PFSK-1 (cell line): ENCODE measurements at regions not wholly inside any gene's neighbourhood (a gene's known extent, or its start where the extent isn't known, plus 50 kb on each side); places are given as distances from the start of the nearest gene placed in this dataset.

ENCODE experiments used
- FOXP2 ChIP-seq: optimal IDR thresholded peaks from 2 replicates; pipeline ENCODE3; 2011; ENCODE audit warnings: borderline replicate concordance, control low read depth, inconsistent platforms; ENCODE audit not compliant: insufficient read depth; ENCODE audit errors: extremely low read length, extremely low read depth
- POLR2AphosphoS5 ChIP-seq: IDR thresholded peaks from 2 replicates; pipeline ENCODE4 v1.6.1; 2012; ENCODE audit warnings: low read depth, mild to moderate bottlenecking, control low read depth, low read length, moderate library complexity
- REST ChIP-seq, 2 experiments: IDR thresholded peaks; 2 replicates each; pipeline versions ENCODE4 v1.6.1 to v1.8.0; 2011 to 2012; ENCODE audit warnings: low read depth in 2 of 2, low read length in 2 of 2, control low read depth in 1 of 2, inconsistent platforms in 1 of 2, mild to moderate bottlenecking in 1 of 2, moderate library complexity in 1 of 2; ENCODE audit not compliant: insufficient read depth in 1 of 2
- TAF1 ChIP-seq: IDR thresholded peaks from 2 replicates; pipeline ENCODE4 v1.6.1; 2012; ENCODE audit warnings: low read length, control low read depth, borderline replicate concordance; ENCODE audit not compliant: insufficient read depth

- no peak for TF ChIP-seq POLR2AphosphoS5
- no peak for TF ChIP-seq REST (IDR thresholded peaks at IDR 0.05; ENCODE audit: insufficient read depth in 1 of 2, low read depth in 2 of 2, low read length in 2 of 2)
- TF ChIP-seq TAF1 = no peak
- no peak for TF ChIP-seq FOXP2
Measured at GRCh38 chrX:45801554-45801953, 600.9 kb upstream of the DIPK2B start.
